ENCODE measurements at regions not wholly inside any gene's neighbourhood (a gene's known extent, or its start where the extent isn't known, plus 50 kb on each side); places are given as distances from the start of the nearest gene placed in this dataset.

DNA sequence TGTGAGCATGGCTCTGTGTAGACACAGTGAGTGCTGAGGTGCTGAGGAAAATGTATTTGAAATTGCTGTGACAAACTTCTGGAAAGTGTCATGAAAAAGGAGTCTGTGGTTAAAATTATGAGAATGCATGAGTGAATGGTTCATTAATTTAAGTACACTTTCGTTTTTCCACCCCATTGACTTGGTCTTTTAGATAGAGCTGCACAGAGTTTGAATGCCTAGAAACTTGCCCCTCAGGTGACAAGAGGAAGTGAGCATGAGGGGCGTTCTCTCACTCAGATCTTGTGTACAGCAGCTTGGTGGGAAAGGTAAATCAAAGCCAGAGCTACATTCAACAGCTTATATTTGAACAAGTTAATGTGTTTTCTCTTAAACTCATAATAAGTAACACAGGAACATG is 296.8 kb downstream of the WDR72 start:
- ATAC-seq (ENCODE audit: insufficient number of reproducible peaks, low FRiP score, low read depth) (no peak), DNase-seq (ENCODE audit: low spot score) (no peak)
- Histone ChIP-seq H3K27ac (no peak overlapping the region), H3K9me3 (no peaks in the 10 kb centered on the region), H3K36me3 (no peaks in the 10 kb centered on the region), H3K4me1 (ENCODE audit: control insufficient read depth in 1 of 2, low read depth in 2 of 2) (no peaks in the 10 kb centered on the region), H3K27me3 (replicated peaks; ENCODE audit: insufficient read depth) (no peaks in the 10 kb centered on the region), H3K4me3 (no peak overlapping the region)
- TF ChIP-seq, protein P1, sequence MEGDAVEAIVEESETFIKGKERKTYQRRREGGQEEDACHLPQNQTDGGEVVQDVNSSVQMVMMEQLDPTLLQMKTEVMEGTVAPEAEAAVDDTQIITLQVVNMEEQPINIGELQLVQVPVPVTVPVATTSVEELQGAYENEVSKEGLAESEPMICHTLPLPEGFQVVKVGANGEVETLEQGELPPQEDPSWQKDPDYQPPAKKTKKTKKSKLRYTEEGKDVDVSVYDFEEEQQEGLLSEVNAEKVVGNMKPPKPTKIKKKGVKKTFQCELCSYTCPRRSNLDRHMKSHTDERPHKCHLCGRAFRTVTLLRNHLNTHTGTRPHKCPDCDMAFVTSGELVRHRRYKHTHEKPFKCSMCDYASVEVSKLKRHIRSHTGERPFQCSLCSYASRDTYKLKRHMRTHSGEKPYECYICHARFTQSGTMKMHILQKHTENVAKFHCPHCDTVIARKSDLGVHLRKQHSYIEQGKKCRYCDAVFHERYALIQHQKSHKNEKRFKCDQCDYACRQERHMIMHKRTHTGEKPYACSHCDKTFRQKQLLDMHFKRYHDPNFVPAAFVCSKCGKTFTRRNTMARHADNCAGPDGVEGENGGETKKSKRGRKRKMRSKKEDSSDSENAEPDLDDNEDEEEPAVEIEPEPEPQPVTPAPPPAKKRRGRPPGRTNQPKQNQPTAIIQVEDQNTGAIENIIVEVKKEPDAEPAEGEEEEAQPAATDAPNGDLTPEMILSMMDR (IDR thresholded peaks at IDR 0.05) = no peak

DNA sequence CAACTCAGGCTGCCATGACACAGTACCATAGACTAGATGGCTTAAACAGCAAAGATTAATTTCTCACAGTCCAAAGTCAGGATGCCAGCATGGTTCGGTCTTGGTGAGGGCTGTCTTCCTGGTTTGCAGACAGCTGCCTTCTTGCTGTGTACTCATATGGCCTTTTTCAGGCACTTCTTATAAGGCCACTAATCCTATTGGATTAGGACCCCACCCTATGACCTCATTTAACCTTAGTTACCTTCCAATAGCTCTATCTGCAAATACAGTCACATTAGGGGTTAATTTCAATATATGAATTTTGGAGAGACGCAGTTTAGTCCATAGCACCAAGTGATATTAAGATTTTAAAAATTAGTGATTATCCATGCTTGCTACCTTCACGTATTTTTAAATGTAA is 297.8 kb downstream of the WDR72 start:
- Histone ChIP-seq H3K27me3 (replicated peaks; ENCODE audit: insufficient read depth) (no peaks in the 10 kb centered on the region), H3K4me3 (no peak overlapping the region), H3K9me3 (no peaks in the 10 kb centered on the region), H3K27ac (no peak overlapping the region), H3K4me1 (ENCODE audit: control insufficient read depth in 1 of 2, low read depth in 2 of 2) (no peaks in the 10 kb centered on the region), H3K36me3 (no peaks in the 10 kb centered on the region)
- TF ChIP-seq, protein P1 (IDR thresholded peaks at IDR 0.05) = no peak
- no peak for DNase-seq (ENCODE audit: low spot score)
- ATAC-seq (ENCODE audit: insufficient number of reproducible peaks, low FRiP score, low read depth) = no peak

DNA sequence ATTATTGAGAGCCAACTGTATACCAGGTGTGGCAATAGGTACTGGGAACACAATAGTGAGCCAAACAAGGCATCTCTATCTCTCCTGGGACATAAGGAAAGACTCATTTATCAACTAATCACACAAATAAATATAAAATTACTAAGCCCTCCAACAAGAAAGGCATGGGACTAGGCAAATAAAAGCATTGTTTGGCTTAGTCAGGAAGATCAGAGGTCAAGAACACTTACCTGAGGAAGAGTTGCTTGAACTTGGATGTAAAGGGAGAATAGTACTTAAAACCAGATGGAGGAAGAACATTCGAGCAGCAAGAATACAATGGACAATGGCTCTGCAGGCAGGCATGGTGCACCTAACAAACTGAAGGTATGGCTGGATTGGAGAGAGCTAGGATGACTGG is 300.7 kb downstream of the WDR72 start:
- DNase-seq (ENCODE audit: low spot score) (no peak), ATAC-seq (ENCODE audit: insufficient number of reproducible peaks, low FRiP score, low read depth) (no peak)
- Histone ChIP-seq H3K27me3 (replicated peaks; ENCODE audit: insufficient read depth) (no peaks in the 10 kb centered on the region), H3K9me3 (no peaks in the 10 kb centered on the region), H3K4me1 (ENCODE audit: control insufficient read depth in 1 of 2, low read depth in 2 of 2) (no peaks in the 10 kb centered on the region), H3K27ac (no peak overlapping the region), H3K4me3 (no peak overlapping the region), H3K36me3 (no peaks in the 10 kb centered on the region)
- TF ChIP-seq, protein P1 (IDR thresholded peaks at IDR 0.05) = no peak

DNA sequence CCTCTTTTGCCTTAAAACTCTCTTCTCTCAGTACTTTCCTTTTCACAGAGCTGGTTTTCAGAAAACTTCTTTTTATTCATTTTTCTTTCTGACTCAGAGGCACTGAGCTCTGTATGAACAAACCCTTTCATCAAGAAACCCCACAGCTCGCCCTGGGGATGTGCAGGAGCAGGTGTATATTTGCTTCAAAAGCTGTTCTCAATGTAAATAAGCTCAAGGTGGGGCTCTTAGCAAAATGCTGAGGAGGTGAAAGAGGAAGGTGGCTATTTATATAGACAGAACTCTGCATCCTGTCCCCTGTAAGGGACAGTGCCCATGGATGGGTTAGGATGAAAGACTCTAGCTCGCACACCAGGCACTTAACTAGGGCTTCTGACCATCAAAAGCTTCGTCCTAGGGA is 302.0 kb downstream of the WDR72 start:
- Histone ChIP-seq H3K27ac (no peak overlapping the region), H3K9me3 (no peaks in the 10 kb centered on the region), H3K4me3 (no peak overlapping the region), H3K27me3 (replicated peaks; ENCODE audit: insufficient read depth) (no peaks in the 10 kb centered on the region), H3K4me1 (ENCODE audit: control insufficient read depth in 1 of 2, low read depth in 2 of 2) (no peaks in the 10 kb centered on the region), H3K36me3 (no peaks in the 10 kb centered on the region)
- DNase-seq (ENCODE audit: low spot score) (no peak), ATAC-seq (ENCODE audit: insufficient number of reproducible peaks, low FRiP score, low read depth) (no peak)
- TF ChIP-seq, protein P1 (IDR thresholded peaks at IDR 0.05) = no peak

DNA sequence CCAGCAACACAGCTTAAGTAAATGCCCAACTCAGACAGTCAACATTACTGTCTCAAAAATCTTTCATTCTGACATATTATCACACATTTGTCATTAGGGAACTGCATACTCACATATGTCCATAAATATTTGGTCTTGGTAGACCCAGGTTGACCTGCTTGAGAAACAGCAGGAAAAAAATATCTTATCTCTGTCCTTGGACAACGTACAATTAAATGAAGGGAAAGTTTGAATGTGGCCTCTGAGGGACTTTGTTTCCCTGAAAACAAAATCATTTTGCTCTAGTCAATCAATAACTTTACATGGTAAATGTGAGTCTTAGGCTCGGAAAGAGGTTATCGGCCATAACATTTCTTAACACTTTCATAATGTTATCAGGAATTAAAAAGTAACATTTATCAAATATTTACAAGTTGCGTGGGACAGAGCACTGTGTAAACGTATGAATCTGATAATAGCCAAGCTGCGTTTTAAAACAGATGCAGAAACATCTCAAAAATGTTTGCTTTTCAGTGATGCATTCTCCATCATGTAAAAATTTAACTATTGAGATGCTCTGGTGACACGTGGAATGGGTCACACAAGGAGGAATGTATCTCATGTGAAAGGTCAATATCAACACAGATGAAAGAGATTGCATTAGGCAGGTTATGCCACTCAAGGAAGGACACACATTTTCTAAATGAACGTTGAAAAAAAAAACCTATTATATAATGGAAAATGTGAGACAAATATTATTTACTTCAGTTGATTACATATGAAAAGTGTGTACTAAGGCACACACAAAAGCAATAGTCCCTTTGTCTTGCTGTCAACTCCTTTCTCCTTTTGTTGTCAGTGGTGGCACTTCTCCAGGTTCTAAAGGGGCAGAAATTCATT is 304.4 kb downstream of the WDR72 start:
- DNase-seq (ENCODE audit: low spot score) (no peak), ATAC-seq (ENCODE audit: insufficient number of reproducible peaks, low FRiP score, low read depth) (no peak)
- Histone ChIP-seq H3K36me3 (no peaks in the 10 kb centered on the region), H3K9me3 (no peaks in the 10 kb centered on the region), H3K4me3 (no peak overlapping the region), H3K27ac (no peak overlapping the region), H3K4me1 (ENCODE audit: control insufficient read depth in 1 of 2, low read depth in 2 of 2) (no peaks in the 10 kb centered on the region), H3K27me3 (replicated peaks; ENCODE audit: insufficient read depth) (no peaks in the 10 kb centered on the region)
- TF ChIP-seq, protein P1 (IDR thresholded peaks at IDR 0.05) = no peak

All from thoracic aorta (tissue), 2 donors.